ENCODE measurements at regions not wholly inside any gene's neighbourhood (a gene's known extent, or its start where the extent isn't known, plus 50 kb on each side); places are given as distances from the start of the nearest gene placed in this dataset.

DNA sequence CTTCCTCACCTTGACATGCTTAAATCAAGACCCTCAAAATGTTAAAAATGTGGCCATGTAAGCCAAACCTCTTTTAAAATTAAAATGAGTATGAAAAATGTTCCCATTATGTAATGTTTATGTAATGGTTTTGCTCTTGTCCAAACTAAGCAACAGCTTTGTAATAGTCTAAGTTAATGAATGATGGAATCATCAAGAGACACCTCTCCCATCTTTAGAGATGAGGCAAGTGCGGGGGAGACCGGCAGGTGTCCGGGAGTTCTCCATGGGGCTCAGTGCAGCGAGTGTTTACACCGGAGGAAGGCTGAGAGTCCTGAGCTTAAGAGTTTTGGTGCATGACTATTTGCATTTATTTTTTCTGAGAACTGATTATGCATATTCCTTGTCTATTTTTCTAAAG lies 384.9 kb upstream of the RNF32 start:
- no peak for DNase-seq

- DNase-seq, result no peak
Observed at GRCh38 chr7:156251861-156252260, 388.7 kb upstream of the RNF32 start.

- no peak for DNase-seq
Observed at GRCh38 chr7:156240532-156240931, 400.0 kb upstream of the RNF32 start.

DNA sequence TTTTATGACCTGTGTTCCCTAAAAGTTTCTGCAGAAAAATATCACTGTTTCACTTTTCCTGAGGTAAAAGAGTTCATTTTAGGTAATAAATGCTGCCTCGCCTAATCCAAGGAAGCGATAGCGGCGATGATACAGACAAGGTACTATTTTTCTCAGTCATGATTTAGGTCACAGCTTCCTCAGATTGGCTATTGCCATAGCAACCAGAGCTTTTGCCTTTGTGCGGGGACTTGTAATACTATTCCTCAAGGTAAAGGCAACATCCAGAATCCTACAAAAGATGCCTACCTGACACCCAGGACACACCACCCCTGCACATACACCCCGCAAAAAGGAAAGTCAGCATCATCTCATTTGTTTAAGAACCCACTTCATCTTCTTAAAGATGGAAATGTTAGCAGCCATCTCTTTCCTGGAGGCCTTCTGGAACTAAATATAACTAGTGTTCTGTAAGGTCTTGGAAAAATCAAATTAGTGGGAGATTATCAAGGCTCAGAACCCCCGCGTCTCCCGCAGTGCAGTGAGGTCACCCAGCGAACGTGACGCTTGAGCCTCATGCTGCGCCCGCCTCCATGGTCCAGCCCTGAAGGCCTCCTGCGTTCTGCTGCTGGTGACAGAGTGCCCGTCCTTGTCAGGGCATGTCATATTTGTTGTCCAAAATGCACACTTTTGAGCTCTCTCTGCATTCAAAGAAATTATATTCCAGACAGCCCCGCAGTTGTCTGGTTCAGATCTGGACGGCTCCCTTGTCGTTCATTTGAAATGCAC lies 402.0 kb upstream of the RNF32 start:
- no peak for DNase-seq

- DNase-seq, result no peak
Observed at GRCh38 chr7:156237614-156238013, 403.0 kb upstream of the RNF32 start.

DNA sequence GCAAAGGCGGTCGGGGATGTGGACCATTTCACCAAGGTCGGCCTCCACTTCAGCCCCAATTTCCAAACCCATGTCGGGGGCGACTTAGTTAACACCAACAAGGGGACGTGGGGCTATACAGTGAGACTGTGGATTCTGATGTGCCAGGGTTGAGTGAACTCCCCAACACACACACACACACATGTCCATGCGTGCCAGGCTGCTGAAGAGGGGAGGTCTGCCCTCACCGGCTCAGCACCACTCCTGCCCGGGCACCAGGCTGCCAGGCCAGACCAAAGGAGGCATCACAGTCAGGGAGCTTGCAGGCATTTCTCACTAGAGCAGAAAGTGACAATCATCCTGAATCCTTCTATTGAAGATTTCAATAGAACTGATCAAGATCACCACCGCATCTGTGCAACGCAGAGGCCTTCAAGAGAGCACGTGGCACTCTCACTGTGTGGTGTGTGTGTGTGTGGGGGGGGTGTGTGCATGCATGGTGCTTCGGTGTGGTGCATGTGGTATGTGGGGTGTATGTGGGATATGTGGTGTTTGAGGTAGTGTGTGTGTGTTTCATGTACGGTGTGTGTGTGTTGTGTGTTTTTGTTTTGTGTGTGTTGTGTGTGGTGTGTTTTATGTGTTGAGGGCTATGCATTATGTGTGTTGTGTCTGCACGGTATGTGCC lies 403.5 kb upstream of the RNF32 start:
- DNase-seq, result no peak

GRCh38 chr7:156236181-156236889 lies 404.2 kb upstream of the RNF32 start:
- DNase-seq, result no peak

GRCh38 chr7:156234666-156235494 lies 405.7 kb upstream of the RNF32 start:
- DNase-seq, result no peak

DNA sequence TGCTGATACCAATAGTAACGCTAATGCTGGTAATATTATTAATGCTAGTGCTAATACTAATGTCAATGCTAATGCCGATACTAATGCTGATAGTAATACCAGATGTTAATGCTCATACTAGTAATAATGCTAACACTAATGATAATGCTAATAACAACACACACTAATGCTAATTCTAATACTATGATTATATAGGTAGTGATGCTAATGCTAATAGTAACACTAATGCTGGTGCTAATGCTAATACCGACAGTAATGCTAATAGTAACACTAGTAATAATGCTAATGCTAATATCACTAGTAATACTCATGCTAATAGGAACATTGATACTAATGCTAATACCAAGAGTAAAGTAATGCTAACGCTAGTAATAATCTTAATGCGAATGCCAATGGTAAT lies 406.4 kb upstream of the RNF32 start:
- no peak for DNase-seq

GRCh38 chr7:156232931-156233705 lies 407.5 kb upstream of the RNF32 start:
- DNase-seq, result no peak

DNA sequence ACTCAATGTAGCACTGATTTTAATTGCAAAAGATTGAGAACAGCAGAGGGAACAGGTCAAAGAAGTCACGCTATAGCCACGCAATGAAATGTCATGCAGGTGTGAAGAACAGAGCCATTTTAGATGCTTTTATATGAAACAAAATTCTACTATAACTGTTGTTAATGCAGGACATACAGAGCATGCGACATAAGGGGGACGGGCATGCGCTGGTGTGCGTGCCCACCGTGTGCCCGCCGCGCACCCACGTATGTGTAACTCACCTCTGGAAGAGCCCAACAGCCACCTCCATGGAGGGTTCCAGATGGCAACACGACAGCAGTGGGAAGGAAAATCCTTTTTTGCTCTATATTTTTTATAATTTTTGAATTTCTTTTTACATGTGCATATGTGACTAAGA lies 410.0 kb upstream of the RNF32 start:
- no peak for DNase-seq

DNA sequence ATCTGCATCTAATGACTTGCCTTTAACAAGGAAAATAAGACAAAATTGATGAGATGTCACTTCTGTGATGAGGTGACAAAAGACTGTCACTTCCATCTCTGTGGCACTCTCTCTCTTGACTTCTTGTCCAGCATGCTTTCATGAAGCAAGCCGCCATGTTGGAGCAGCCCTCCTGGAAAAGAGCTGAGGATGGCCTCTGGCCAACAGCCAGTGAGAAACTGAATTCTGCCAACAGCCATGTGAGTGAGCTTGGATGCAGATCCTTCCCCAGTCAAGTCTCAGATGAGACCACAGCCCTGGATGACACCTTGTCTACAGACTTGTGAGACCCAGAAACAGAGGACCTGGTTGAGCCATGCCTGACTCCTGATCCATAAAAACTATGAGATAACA lies 412.6 kb upstream of the SHH start:
- no peak for DNase-seq

GRCh38 chr7:156223935-156224832 lies 411.9 kb upstream of the SHH start:
- DNase-seq, result no peak

DNA sequence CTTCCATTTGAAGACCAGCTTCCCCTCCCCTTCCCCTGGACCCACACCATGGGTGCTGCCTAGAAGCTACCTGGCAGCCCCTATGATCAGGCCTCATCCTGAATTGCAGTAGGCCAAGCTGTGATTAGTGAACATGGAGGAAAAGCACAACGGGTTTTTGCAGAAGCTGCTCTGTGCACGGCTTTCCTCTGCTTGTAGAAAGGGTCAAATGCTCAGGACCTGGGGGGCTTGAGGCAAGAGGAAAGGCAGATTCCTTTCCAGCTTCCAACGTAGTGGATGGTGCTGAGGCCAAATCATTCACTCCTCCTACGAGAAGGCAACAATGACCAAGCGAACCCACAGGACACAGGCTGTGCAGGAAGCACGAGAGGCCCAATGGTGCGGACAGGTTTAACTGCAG lies 410.3 kb upstream of the SHH start:
- DNase-seq, result no peak

GRCh38 chr7:156222151-156222550 lies 409.9 kb upstream of the SHH start:
- no peak for DNase-seq

- DNase-seq, result no peak
Observed at GRCh38 chr7:156220701-156221100, 408.4 kb upstream of the SHH start.

- DNase-seq, result no peak
Observed at GRCh38 chr7:156220078-156220605, 407.9 kb upstream of the SHH start.

- DNase-seq, result no peak
Observed at GRCh38 chr7:156219307-156220077, 407.2 kb upstream of the SHH start.

- DNase-seq, result no peak
Observed at GRCh38 chr7:156218544-156219306, 406.5 kb upstream of the SHH start.

All from activated CD4-positive, alpha-beta T cell treated with anti-CD3 and anti-CD28 coated beads, Interleukin-2, amount 50 U/mL, for 16 hours (primary cell).